NCI-H345 treated with DMSO at 0.1 percent for 48 hours (cell line): ENCODE measurements at regions not wholly inside any gene's neighbourhood (a gene's known extent, or its start where the extent isn't known, plus 50 kb on each side); places are given as distances from the start of the nearest gene placed in this dataset.

Experiments
- DNase-seq: peaks from one replicate; lab custom pipeline; 2025; ENCODE audit not compliant: unreplicated experiment; lab: John Stamatoyannopoulos, UW

GRCh38 chr15:85847031-85847430 is 52.3 kb upstream of the KLHL25 start:
- DNase-seq: no peak

DNA sequence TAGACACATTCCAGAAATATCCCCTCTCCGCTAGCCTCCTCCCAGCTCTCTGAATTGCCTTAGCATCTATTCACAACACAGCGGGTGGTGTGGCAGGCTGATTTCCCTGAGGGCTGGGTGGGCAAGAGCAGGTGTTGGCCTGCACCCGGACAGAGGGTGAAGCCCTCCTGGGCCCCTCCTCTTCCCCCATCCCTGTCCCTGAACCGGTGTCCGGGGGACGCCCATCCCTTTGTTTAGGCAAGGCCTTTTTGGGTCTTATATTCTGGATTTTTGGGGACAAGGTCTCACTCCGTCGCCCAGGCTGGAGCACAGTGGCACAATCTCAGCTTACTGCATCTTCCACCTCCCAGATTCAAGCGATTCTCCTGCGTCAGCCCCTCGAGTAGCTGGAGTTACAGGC is 55.2 kb upstream of the KLHL25 start:
- no peak for DNase-seq

GRCh38 chr15:85852969-85853368 is 58.2 kb upstream of the KLHL25 start:
- no peak for DNase-seq

GRCh38 chr15:85854345-85855097 is 59.8 kb upstream of the KLHL25 start:
- peak; percentile 18 for DNase-seq

GRCh38 chr15:85858586-85859375 is 64.1 kb upstream of the KLHL25 start:
- no peak for DNase-seq

DNA sequence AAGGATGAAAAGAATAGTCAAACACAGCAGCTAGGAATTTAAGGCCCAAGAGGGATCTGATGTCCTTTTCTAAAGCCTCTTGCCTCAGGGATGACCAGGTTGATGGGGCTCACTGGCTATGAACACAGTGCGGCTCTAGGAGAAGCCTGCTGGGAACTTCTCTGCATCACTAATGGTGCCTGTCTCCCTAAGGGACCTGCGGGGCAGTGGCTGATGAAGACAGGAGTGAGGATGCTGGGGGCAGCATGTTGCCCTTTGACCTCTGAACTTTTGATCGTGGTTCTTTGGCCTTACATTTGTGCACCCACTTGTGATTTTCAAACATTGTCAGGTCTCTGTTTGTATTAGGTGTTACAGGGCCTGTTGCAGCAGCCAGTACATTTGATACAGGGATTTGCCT is 64.9 kb upstream of the KLHL25 start:
- DNase-seq: no peak

- no peak for DNase-seq
Observed at GRCh38 chr15:85860394-85861161, 65.9 kb upstream of the KLHL25 start.

GRCh38 chr15:85865070-85865684 is 70.5 kb upstream of the KLHL25 start:
- no peak for DNase-seq

DNA sequence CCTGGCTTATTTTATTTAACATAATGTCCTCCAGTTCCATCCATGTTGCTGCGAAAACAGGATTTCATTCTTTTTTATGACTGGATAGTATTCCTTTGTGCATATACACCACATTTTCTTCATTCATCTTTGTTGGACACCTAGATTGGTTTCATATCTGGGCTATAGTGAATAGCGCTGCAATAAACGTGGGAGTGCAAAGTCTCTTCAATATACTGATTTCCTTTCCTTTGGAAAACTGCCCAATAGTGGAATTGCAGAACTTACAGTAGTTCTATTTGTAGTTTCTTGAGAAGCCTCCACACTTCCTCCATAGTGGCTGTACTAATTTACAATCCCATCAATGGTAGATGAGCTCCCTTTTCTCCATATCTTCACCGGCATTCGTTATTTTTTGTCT is 72.5 kb upstream of the KLHL25 start:
- DNase-seq: no peak

- DNase-seq: no peak
Observed at GRCh38 chr15:85869124-85869523, 74.4 kb upstream of the KLHL25 start.

GRCh38 chr15:85870216-85871014 is 75.7 kb upstream of the KLHL25 start:
- DNase-seq: no peak

DNA sequence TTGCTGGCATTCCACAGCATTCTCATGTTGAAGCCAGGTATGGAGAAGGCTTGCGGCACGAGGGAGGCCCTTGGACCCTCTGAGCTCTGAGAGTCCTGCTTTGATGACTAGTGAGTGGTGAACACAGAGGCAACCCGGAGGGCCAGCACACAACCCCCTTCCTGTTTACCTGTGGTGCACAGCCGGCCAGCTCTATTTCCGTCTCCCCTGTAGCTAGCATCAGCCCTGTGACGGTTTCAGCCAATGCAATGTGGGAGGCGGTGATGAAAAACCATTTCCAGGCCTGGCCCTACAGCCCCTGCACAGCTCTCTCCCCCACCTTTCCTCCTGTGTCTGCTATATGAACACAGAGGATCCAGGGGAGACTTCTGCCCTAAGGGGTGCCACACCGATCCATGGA is 76.8 kb upstream of the KLHL25 start:
- no peak for DNase-seq

GRCh38 chr15:85872125-85872524 is 77.4 kb upstream of the KLHL25 start:
- DNase-seq: no peak

GRCh38 chr15:85874236-85874635 is 79.5 kb upstream of the KLHL25 start:
- DNase-seq: no peak

- DNase-seq: no peak
Observed at GRCh38 chr15:85875756-85876155, 81.0 kb upstream of the KLHL25 start.

- DNase-seq: no peak
Observed at GRCh38 chr15:85878828-85879225, 84.1 kb upstream of the KLHL25 start.

GRCh38 chr15:85879334-85880163 is 84.8 kb upstream of the KLHL25 start:
- DNase-seq: no peak

GRCh38 chr15:85880501-85881190 is 85.9 kb upstream of the KLHL25 start:
- no peak for DNase-seq

- DNase-seq: no peak
Observed at GRCh38 chr15:85886309-85886811, 91.6 kb upstream of the KLHL25 start.
